ENCODE measurements at regions not wholly inside any gene's neighbourhood (a gene's known extent, or its start where the extent isn't known, plus 50 kb on each side); places are given as distances from the start of the nearest gene placed in this dataset.

DNA sequence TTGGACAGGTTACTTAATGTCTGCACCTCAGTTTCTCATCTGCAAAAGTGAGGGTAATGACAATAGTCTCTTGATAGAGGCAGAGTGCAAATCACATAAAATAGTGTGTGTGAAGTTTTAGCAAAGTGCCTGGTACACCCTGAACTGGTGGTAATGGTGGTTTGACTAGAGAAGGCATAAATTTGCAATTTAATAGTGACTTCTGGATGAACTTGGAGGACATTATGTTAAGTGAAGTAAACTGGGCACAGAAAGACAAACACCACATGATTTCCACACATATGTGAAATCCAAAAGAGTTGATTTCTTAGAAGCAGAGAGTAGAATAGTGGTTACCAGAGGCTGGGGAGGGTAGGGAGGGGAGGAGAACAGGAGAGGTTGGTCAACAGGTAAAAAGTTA lies 54.8 kb upstream of the FUT8 start:
- TF ChIP-seq, protein P1, sequence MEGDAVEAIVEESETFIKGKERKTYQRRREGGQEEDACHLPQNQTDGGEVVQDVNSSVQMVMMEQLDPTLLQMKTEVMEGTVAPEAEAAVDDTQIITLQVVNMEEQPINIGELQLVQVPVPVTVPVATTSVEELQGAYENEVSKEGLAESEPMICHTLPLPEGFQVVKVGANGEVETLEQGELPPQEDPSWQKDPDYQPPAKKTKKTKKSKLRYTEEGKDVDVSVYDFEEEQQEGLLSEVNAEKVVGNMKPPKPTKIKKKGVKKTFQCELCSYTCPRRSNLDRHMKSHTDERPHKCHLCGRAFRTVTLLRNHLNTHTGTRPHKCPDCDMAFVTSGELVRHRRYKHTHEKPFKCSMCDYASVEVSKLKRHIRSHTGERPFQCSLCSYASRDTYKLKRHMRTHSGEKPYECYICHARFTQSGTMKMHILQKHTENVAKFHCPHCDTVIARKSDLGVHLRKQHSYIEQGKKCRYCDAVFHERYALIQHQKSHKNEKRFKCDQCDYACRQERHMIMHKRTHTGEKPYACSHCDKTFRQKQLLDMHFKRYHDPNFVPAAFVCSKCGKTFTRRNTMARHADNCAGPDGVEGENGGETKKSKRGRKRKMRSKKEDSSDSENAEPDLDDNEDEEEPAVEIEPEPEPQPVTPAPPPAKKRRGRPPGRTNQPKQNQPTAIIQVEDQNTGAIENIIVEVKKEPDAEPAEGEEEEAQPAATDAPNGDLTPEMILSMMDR (conservative IDR thresholded peaks at IDR 0.05; ENCODE audit: low read length): no peak
- TF ChIP-seq EZH2phosphoT487 (IDR thresholded peaks at IDR 0.05; ENCODE audit: borderline replicate concordance): no peak
